GM23338 (cell line): ENCODE measurements at regions not wholly inside any gene's neighbourhood (a gene's known extent, or its start where the extent isn't known, plus 50 kb on each side); places are given as distances from the start of the nearest gene placed in this dataset.

ENCODE experiments used
- CREB1 ChIP-seq: fragments of 250-450 bp; sonication (Bioruptor Pico); IDR thresholded peaks from 2 replicates; pipeline ENCODE4 v1.5.0; 2020; ENCODE audit warnings: low read depth, mild to moderate bottlenecking, moderate library complexity
- EZH2 ChIP-seq: fragments of 200-600 bp; sonication (generic); IDR thresholded peaks from one replicate; pipeline ENCODE4 v1.8.0; 2017; ENCODE audit warnings: antibody characterized with exemption, mild to moderate bottlenecking, low read depth; ENCODE audit not compliant: unreplicated experiment
- EZH2phosphoT487 ChIP-seq: fragments of 200-600 bp; sonication (generic); IDR thresholded peaks from one replicate; pipeline ENCODE4 v1.8.1; 2018; ENCODE audit warnings: antibody characterized with exemption; ENCODE audit not compliant: unreplicated experiment
- POLR2AphosphoS5 ChIP-seq: IDR thresholded peaks from 2 replicates; pipeline ENCODE4 v1.6.1; 2016; ENCODE audit warnings: antibody characterized with exemption, low read depth
- TF ChIP-seq, protein P1 (sequence below), 2 experiments: fragments of 200-600 bp in 1 of 2; sonication (generic) in 1 of 2; conservative IDR thresholded peaks; 2 replicates each; pipeline versions ENCODE4 v1.5.1 to v1.6.1; 2016 to 2017; ENCODE audit warnings: antibody characterized with exemption in 2 of 2, low read depth in 2 of 2, mild to moderate bottlenecking in 2 of 2, moderate library complexity in 1 of 2

DNA sequence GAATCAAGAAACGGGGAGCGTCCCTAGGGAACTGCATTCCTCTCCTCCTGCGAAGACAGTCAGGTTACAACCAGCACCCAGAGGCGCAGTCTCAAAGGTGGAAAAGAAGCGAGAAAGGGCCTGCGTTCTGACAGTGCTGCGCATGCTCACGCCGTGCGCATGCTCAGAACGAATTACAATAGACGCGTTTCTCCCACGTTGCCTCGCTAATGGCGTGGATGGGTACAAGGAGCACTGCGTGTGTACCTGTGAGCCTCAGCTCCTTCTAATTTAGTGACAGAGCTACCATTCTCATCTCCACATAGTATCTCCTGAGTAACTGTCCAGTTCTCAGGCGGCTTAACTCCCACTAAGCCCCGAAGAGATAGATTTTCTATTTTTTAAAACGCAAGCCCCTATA is 448.8 kb downstream of the TXNL1 start:
- TF ChIP-seq, protein P1, sequence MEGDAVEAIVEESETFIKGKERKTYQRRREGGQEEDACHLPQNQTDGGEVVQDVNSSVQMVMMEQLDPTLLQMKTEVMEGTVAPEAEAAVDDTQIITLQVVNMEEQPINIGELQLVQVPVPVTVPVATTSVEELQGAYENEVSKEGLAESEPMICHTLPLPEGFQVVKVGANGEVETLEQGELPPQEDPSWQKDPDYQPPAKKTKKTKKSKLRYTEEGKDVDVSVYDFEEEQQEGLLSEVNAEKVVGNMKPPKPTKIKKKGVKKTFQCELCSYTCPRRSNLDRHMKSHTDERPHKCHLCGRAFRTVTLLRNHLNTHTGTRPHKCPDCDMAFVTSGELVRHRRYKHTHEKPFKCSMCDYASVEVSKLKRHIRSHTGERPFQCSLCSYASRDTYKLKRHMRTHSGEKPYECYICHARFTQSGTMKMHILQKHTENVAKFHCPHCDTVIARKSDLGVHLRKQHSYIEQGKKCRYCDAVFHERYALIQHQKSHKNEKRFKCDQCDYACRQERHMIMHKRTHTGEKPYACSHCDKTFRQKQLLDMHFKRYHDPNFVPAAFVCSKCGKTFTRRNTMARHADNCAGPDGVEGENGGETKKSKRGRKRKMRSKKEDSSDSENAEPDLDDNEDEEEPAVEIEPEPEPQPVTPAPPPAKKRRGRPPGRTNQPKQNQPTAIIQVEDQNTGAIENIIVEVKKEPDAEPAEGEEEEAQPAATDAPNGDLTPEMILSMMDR (conservative IDR thresholded peaks at IDR 0.05; ENCODE audit: low read depth in 2 of 2) = no peak
- no peak for TF ChIP-seq EZH2phosphoT487
- no peak for TF ChIP-seq CREB1 (CRISPR knock-in tag)
- TF ChIP-seq POLR2AphosphoS5 = no peak
- no peak for TF ChIP-seq EZH2
